T-helper 1 cell (primary cell): ENCODE measurements at regions not wholly inside any gene's neighbourhood (a gene's known extent, or its start where the extent isn't known, plus 50 kb on each side); places are given as distances from the start of the nearest gene placed in this dataset.
"Not testable (repeated sequence)": the region's sequence is repeated elsewhere in the genome, so short reads cannot be mapped to it uniquely, and the experiment has no call there.

Experiments used
- DNase-seq, 5 donors: peaks; one replicate each; pipeline ENCODE4 v3.0.0-alpha.2; 2012 to 2020

- no peak for DNase-seq
These were observed 52.4 kb upstream of the COX7C start for GRCh38 chr5:86565197-86565789.

DNA sequence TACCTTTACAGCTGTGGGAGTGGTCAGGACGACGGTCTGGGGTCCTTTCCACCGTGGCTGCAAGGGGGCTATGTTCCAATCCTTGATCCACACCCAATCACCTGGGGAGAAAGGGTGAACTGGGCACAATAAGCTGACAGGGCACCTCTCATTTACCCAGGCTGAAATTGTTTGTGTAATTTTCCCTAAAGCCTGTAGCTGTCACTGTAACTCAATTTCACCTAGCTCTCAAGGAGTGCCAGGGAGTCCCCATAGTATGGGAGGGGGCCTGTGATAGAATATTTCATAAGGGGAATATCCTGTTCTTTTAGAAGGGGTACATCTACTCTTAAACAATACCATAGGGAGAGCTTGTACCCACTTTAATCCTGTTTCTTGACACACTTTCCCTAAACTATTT lies 51.7 kb upstream of the COX7C start:
- not testable (repeated sequence) for DNase-seq
